Neuron (in vitro differentiated cells): ENCODE measurements at regions not wholly inside any gene's neighbourhood (a gene's known extent, or its start where the extent isn't known, plus 50 kb on each side); places are given as distances from the start of the nearest gene placed in this dataset.
"Not testable (repeated sequence)": the region's sequence is repeated elsewhere in the genome, so short reads cannot be mapped to it uniquely, and the experiment has no call there.

Experiments used
- H2AFZ ChIP-seq: one replicate; pipeline ENCODE4 v1.6.1; 2013; ENCODE audit warnings: low read depth, mild to moderate bottlenecking, inconsistent platforms, low read length, moderate library complexity
- H3K27me3 ChIP-seq: one replicate; pipeline ENCODE4 v1.6.1; 2013; ENCODE audit warnings: low read length; ENCODE audit not compliant: insufficient read depth
- H3K36me3 ChIP-seq: one replicate; pipeline ENCODE4 v1.6.1; 2013; ENCODE audit warnings: low read length; ENCODE audit not compliant: insufficient read depth
- H3K4me1 ChIP-seq: one replicate; pipeline ENCODE4 v1.6.1; 2013; ENCODE audit warnings: low read length; ENCODE audit not compliant: insufficient read depth
- H3K4me3 ChIP-seq: 2 replicates; pipeline ENCODE4 v1.5.1; 2013; ENCODE audit warnings: mild to moderate bottlenecking, low read length, moderate library complexity
- H3K9me3 ChIP-seq: one replicate; pipeline ENCODE4 v1.6.1; 2013; ENCODE audit warnings: low read length

DNA sequence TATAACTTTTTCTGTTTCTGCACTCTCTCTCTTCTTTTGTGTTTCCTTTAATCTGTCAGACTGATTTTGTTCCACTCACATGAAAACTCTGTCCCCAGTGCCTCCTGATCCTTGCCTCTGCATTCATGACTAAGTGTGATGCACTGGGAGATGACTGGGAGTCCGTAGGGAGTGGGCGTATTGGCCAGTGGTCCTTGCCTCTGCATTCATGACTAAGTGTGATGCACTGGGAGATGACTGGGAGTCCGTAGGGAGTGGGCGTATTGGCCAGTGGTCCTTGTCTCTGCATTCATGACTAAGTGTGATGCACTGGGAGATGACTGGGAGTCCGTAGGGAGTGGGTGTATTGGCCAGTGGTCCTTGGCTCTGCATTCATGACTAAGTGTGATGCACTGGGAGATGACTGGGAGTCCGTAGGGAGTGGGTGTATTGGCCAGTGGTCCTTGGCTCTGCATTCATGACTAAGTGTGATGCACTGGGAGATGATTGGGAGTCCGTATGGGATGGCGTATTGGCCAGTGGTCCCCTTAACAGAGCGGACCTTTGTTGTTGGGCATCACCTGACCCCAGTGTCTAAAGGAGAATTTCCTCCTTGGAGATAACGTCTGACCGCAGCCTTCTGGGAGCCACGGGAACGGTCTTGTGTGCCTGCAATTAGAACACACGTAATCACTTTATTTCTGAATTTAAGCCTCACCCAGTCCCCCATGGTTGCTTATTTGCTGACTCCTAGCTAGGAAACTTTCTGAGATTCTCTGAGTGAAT is 266.0 kb downstream of the TRIML1 start:
- not testable (repeated sequence) for H3K27me3 ChIP-seq, H3K36me3 ChIP-seq, H3K4me3 ChIP-seq, H2AFZ ChIP-seq, H3K9me3 ChIP-seq, H3K4me1 ChIP-seq

DNA sequence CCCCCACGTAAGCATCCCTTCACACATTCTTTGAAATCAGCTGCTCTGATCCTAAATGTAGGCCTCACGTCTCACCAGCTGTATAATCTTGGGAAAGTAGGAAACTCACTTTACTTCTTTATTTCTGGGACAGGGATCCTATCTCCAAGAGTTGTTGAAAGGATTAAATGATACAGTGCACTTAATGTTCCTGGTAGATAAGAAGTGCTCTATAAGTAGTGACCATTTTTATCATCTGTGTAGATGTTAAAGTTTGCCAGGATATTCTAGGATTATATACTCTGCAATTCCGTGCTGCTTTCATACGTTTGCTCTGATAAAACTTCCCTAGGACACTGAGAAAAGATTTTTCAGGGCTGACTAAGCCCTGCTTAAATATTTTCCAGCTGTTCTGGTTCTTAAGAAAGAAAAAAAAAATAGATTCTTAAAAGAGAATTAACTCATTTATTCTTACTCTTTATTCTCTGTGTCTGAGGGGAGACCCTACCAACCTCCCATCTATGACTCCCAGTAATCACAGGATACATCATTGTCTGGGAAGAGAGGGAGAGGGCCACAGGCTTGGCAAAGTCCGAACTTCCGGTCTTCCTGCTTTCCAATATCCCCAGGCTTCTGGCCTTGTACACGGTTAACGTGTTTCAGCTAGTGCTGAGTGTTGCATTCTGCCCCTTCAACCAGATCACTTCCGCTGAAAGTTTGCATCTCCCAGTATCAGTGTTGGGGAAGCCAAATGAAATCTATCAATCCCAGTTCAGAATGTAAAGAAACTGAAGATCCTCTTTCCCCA is 269.2 kb downstream of the TRIML1 start:
- H3K36me3 ChIP-seq, result no peaks in the 10 kb centered on the region
- H3K27me3 ChIP-seq, result no peaks in the 10 kb centered on the region
- no peak overlapping the region for H3K4me3 ChIP-seq
- no peaks in the 10 kb centered on the region for H3K4me1 ChIP-seq
- H2AFZ ChIP-seq, result no peak overlapping the region
- no peaks in the 10 kb centered on the region for H3K9me3 ChIP-seq

DNA sequence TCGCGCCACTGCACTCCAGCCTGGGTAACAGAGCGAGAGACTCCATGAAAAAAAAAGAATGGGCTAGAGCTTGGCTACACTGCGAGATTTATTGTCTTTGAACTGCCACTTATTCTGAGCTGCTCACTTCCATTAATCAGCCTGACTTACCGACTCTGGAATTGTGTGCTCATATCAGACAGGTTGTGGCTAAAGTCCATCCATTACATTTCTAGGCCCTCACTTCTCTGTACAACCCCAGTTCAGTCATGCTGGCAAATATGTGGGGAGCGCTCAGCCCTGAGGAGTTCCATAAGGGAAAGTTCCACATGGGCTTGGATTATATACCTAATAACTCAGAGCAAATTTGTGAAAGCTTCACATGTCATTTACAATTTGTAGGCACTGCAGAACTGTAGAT is 270.6 kb downstream of the TRIML1 start:
- H3K27me3 ChIP-seq, result no peaks in the 10 kb centered on the region
- no peaks in the 10 kb centered on the region for H3K9me3 ChIP-seq
- H2AFZ ChIP-seq, result no peak overlapping the region
- no peak overlapping the region for H3K4me3 ChIP-seq
- H3K4me1 ChIP-seq, result no peaks in the 10 kb centered on the region
- H3K36me3 ChIP-seq, result no peaks in the 10 kb centered on the region

DNA sequence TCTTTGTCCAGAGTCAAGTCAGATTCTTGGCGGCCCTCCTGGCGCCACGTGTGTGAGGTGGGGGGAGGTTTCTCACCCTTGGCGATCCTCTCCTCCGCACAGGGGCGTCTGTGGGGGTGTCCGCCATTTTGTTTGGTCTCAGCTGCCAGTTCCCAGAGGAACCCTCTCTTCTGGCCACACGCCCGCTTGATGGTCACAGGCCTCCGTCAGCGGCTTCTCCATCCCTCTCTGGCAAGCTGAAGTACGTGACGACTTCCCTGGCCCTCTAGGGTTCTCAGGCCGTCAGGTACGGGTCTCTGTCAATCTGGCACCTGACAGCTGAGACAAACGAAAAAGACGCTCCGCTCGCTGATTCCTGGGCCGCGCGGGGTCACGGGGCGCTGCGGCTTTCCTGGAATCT is 272.6 kb downstream of the TRIML1 start:
- Histone ChIP-seq H3K36me3 (no peaks in the 10 kb centered on the region), H3K4me1 (no peaks in the 10 kb centered on the region), H3K9me3 (no peaks in the 10 kb centered on the region), H2AFZ (no peak overlapping the region), H3K27me3 (no peaks in the 10 kb centered on the region), H3K4me3 (no peak overlapping the region)

DNA sequence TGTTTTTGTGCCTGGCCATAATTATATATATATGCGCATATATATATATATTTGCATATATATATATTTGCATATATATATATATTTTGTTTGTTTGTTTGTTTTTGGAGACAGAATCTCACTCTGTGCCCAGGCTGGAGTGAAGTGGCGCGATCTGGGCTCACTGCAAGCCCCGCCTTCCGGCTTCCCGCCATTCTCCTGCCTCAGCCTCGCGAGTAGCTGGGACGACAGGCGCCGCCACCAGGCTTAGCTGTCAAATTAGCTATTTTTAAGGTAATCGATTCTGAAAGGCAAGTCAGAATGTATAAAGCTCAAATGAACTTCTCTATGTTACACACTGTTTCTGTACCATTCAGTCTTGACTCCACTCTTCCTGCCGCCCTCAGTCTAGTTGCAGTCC is 273.3 kb downstream of the TRIML1 start:
- Histone ChIP-seq H3K4me3 (no peak overlapping the region), H2AFZ (no peak overlapping the region), H3K27me3 (no peaks in the 10 kb centered on the region), H3K36me3 (no peaks in the 10 kb centered on the region), H3K9me3 (no peaks in the 10 kb centered on the region), H3K4me1 (no peaks in the 10 kb centered on the region)

DNA sequence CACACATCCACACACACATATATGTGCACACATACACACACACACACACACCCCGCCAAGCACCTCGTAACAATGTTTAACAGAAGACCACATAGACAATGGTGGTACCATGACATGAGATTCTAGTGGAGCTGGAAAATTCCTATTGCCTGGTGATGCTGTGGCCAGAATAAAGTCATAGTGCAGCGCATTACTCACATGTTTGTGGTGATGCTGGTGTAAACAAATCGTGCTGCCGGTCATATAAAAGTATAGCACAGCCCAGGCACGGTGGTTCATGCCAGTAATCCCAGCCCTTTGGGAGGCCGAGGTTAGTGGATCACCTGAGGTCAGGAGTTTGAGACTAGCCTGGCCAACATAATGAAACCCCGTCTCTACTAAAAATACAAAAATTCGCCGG is 275.2 kb downstream of the TRIML1 start:
- Histone ChIP-seq H3K36me3 (no peaks in the 10 kb centered on the region), H3K9me3 (no peaks in the 10 kb centered on the region), H3K4me1 (no peaks in the 10 kb centered on the region), H3K27me3 (no peaks in the 10 kb centered on the region), H3K4me3 (no peak overlapping the region), H2AFZ (no peak overlapping the region)

DNA sequence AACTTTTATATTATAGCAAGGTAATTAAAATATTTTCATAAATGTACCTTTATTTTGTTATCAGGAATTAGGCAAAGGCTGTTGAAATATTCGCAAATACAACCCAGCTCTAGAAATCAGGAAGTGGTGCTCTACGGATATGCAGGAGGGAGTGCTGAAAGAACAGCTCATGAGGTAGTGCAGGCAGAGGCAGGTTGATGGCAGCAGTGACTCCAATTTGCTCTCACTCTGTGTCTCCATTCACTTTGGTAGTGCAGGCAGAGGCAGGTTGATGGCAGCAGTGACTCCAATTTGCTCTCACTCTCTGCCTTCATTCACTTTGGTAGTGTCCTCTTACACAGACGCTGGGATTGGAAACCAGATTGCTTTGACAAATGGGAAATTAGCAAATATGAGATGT is 277.9 kb downstream of the TRIML1 start:
- H3K27me3 ChIP-seq, result no peaks in the 10 kb centered on the region
- no peak overlapping the region for H2AFZ ChIP-seq

DNA sequence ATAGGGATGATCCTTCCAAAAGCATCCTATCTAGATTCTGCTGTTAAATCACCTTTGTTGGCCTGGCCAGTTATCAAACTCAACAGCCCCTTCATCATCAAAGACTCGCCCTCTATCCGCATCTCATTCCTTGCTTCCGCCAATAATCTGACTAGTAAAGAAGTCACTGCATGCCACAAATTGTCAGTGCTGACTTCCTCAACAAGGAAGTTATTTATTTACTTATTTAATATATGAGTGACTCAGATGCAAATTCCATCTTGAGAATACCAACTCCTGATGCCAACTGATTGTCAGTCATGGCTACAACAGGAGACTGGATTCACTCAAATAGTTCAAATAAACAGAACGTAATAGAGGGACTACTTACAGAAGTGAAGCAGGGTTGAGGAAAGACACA is 283.8 kb downstream of the TRIML1 start:
- H2AFZ ChIP-seq, result no peak overlapping the region
- H3K4me1 ChIP-seq, result no peaks in the 10 kb centered on the region
- H3K36me3 ChIP-seq, result no peaks in the 10 kb centered on the region
- no peaks in the 10 kb centered on the region for H3K27me3 ChIP-seq
- H3K9me3 ChIP-seq, result no peaks in the 10 kb centered on the region
- no peak overlapping the region for H3K4me3 ChIP-seq

More for the DNA sequence above, 277.9 kb downstream of the TRIML1 start:
- no peaks in the 10 kb centered on the region for H3K4me1 ChIP-seq
- H3K4me3 ChIP-seq, result no peak overlapping the region
- H3K9me3 ChIP-seq, result no peaks in the 10 kb centered on the region
- no peaks in the 10 kb centered on the region for H3K36me3 ChIP-seq

DNA sequence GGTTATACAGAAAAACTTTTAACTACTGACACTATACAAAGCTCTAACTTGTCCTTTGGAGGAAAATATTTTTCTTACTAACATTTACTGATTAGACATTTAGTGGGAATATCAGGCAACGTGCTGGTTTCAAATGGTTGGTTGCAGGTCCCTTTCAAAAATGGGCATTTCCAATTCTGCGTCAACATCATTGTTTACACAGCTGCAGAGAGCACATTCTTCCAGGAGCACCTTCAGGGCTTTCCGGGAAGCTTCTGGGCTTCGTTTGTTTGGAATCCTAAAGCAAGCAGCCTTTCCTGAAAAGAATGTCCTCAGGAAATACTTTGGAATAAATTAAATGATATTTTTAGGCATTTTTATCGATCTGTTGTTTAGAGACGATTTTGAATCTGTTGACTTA is 289.7 kb downstream of the TRIML1 start:
- no peak overlapping the region for H3K4me3 ChIP-seq

DNA sequence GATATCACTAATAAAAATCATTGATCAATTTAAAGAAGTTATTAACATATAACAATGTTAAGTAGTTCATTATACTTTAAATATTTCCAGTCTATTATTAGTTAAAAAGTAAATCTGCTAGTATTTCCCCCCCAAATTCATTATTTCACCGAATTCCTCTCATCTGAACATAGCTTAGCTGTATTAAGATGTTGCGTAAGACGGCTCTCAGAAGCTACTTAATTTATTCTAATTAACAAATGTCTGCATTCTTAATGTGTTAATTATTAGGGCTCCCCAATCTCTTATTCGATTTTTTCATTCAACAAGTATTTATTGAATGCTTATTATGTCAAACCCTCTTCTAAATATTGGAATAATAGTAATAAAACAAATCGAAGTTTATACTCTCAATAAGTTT is 290.7 kb downstream of the TRIML1 start:
- Histone ChIP-seq H3K4me1 (peaks cover 31% of the 10 kb centered on the region), H3K36me3 (no peaks in the 10 kb centered on the region), H3K9me3 (no peaks in the 10 kb centered on the region), H2AFZ (no peak overlapping the region), H3K4me3 (no peak overlapping the region), H3K27me3 (no peaks in the 10 kb centered on the region)

More for the DNA sequence above, 289.7 kb downstream of the TRIML1 start:
- Histone ChIP-seq H3K9me3 (no peaks in the 10 kb centered on the region), H3K36me3 (no peaks in the 10 kb centered on the region), H3K27me3 (no peaks in the 10 kb centered on the region), H2AFZ (no peak overlapping the region), H3K4me1 (peaks cover 22% of the 10 kb centered on the region)

DNA sequence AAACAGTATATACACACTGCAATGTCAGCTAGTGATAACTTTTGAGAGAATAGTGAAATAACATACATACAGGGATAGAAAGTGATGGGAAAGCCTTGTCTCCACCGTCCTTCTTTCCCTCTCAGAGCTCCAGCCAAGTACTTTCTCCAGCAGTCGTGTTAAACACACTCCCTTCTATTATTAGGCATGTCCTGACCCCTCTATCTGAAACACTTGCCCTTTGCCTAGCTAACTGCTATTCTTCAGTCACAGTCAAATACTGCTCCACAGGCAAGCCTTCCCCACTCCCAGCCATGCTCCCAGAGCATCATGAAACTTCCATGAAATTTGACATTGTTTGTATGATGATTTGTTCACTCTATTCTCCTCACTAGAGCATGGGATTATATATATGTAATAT is 291.1 kb downstream of the TRIML1 start:
- no peaks in the 10 kb centered on the region for H3K36me3 ChIP-seq
- H3K27me3 ChIP-seq, result no peaks in the 10 kb centered on the region
- H2AFZ ChIP-seq, result no peak overlapping the region
- H3K4me1 ChIP-seq, result peaks cover 31% of the 10 kb centered on the region
- no peaks in the 10 kb centered on the region for H3K9me3 ChIP-seq
- H3K4me3 ChIP-seq, result no peak overlapping the region

DNA sequence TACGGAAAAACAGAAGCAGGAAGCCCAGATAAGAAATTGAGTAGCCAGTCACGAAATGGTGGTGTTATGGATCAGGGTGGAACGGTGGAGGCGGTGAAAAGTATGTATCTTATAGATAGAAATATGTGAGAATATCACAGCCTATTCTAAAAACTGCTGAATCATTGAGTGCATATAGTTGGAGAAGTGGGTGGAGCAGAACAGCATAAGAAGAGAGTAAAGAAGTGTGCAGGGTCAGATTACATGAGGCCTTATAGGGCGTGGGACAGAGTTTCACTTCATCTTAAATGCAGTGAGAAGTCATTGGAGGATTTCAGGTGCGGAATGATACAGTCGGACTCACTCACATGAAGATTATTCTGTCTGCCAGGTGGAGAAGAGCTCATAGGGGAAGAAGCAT is 293.1 kb downstream of the TRIML1 start:
- no peaks in the 10 kb centered on the region for H3K27me3 ChIP-seq
- no peaks in the 10 kb centered on the region for H3K9me3 ChIP-seq
- no peak overlapping the region for H2AFZ ChIP-seq
- peaks cover 31% of the 10 kb centered on the region for H3K4me1 ChIP-seq
- H3K4me3 ChIP-seq, result no peak overlapping the region
- H3K36me3 ChIP-seq, result no peaks in the 10 kb centered on the region

DNA sequence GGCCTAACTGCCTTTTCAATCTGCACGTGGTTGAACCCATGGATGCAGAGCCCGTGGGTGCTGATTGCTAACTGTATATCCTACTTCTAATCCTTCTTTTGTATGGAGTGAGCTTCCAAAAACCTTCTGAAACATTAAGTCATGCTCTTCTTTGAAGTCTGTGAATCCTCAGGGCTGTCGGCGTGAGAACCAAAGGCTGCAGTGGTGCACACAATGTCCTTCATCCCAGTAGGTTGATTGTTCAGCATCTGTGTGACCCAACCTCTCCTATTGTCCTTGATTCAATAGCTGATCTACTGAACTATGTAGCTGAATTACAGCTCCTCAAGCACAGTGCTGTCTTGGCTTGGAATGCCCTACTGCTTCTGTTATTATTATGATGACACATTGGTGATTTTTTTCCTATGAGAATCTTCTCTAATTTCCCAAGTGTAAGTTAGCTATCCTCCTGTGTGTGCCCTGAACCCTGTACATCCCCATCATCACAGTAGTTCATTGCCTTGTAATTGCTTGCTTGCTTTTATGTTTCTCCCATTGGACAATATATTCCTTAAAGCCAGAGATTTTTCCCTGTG is 294.6 kb downstream of the TRIML1 start:
- no peaks in the 10 kb centered on the region for H3K9me3 ChIP-seq
- H3K27me3 ChIP-seq, result no peaks in the 10 kb centered on the region
- H3K4me3 ChIP-seq, result no peak overlapping the region
- no peak overlapping the region for H2AFZ ChIP-seq
- peaks cover 28% of the 10 kb centered on the region for H3K4me1 ChIP-seq
- no peaks in the 10 kb centered on the region for H3K36me3 ChIP-seq
